KMS-11 (cell line): ENCODE measurements at regions not wholly inside any gene's neighbourhood (a gene's known extent, or its start where the extent isn't known, plus 50 kb on each side); places are given as distances from the start of the nearest gene placed in this dataset.

Source experiments
- H2AFZ ChIP-seq: fragments of 200-600 bp; sonication (generic); 2 replicates; pipeline ENCODE4 v1.6.1; 2016; ENCODE audit warnings: antibody characterized with exemption, mixed run types, low read depth
- H3K27ac ChIP-seq: fragments of 200-600 bp; sonication (generic); 2 replicates; pipeline ENCODE4 v1.6.1; 2016; ENCODE audit warnings: mild to moderate bottlenecking, mixed run types
- H3K27me3 ChIP-seq: fragments of 200-600 bp; sonication (generic); 2 replicates; pipeline ENCODE4 v1.6.1; 2017; ENCODE audit warnings: mild to moderate bottlenecking, low read depth, mixed run types, moderate library complexity; ENCODE audit not compliant: insufficient read depth
- H3K36me3 ChIP-seq: fragments of 200-600 bp; sonication (generic); 2 replicates; pipeline ENCODE4 v1.6.1; 2017; ENCODE audit warnings: mild to moderate bottlenecking, mixed run types; ENCODE audit not compliant: insufficient read depth
- H3K4me1 ChIP-seq: fragments of 200-600 bp; sonication (generic); 2 replicates; pipeline ENCODE4 v1.6.1; 2016; ENCODE audit warnings: mild to moderate bottlenecking, low read depth, mixed run types; ENCODE audit not compliant: poor library complexity, severe bottlenecking
- H3K4me2 ChIP-seq: fragments of 200-600 bp; sonication (generic); 2 replicates; pipeline ENCODE4 v1.7.0; 2016; ENCODE audit warnings: mild to moderate bottlenecking, mixed run types
- H3K4me3 ChIP-seq: fragments of 200-600 bp; sonication (generic); IDR thresholded peaks from 2 replicates; pipeline ENCODE4 v1.6.1; 2017; ENCODE audit warnings: low read depth, low read length, mixed read lengths; ENCODE audit not compliant: insufficient read depth
- H3K79me2 ChIP-seq: fragments of 200-600 bp; sonication (generic); 2 replicates; pipeline ENCODE4 v1.6.1; 2016; ENCODE audit warnings: low read depth, mixed run types; ENCODE audit not compliant: insufficient read depth
- H3K9ac ChIP-seq: fragments of 200-600 bp; sonication (generic); 2 replicates; pipeline ENCODE4 v1.6.1; 2016; ENCODE audit warnings: mild to moderate bottlenecking, mixed run types
- H4K20me1 ChIP-seq: fragments of 200-600 bp; sonication (generic); 2 replicates; pipeline ENCODE4 v1.6.1; 2016; ENCODE audit warnings: mild to moderate bottlenecking, mixed run types; ENCODE audit not compliant: insufficient read depth
- TF ChIP-seq, protein P1 (sequence below): fragments of 200-600 bp; sonication (generic); conservative IDR thresholded peaks from 2 replicates; pipeline ENCODE4 v1.6.1; 2017; ENCODE audit warnings: low read depth, mild to moderate bottlenecking, antibody characterized with exemption, low read length, moderate library complexity, mixed read lengths

GRCh38 chr5:105963696-105964255 lies 1707.0 kb downstream of the EFNA5 start:
- H3K9ac ChIP-seq: no peak overlapping the region
- H3K27me3 ChIP-seq: no peaks in the 10 kb centered on the region
- no peak overlapping the region for H3K27ac ChIP-seq
- TF ChIP-seq, protein P1, sequence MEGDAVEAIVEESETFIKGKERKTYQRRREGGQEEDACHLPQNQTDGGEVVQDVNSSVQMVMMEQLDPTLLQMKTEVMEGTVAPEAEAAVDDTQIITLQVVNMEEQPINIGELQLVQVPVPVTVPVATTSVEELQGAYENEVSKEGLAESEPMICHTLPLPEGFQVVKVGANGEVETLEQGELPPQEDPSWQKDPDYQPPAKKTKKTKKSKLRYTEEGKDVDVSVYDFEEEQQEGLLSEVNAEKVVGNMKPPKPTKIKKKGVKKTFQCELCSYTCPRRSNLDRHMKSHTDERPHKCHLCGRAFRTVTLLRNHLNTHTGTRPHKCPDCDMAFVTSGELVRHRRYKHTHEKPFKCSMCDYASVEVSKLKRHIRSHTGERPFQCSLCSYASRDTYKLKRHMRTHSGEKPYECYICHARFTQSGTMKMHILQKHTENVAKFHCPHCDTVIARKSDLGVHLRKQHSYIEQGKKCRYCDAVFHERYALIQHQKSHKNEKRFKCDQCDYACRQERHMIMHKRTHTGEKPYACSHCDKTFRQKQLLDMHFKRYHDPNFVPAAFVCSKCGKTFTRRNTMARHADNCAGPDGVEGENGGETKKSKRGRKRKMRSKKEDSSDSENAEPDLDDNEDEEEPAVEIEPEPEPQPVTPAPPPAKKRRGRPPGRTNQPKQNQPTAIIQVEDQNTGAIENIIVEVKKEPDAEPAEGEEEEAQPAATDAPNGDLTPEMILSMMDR: no peak
- H3K4me3 ChIP-seq: no peak overlapping the region
- H3K4me1 ChIP-seq: no peaks in the 10 kb centered on the region
- H4K20me1 ChIP-seq: no peaks in the 10 kb centered on the region
- H3K4me2 ChIP-seq: no peak overlapping the region
- H2AFZ ChIP-seq: no peak overlapping the region
- H3K79me2 ChIP-seq: no peaks in the 10 kb centered on the region
- H3K36me3 ChIP-seq: no peaks in the 10 kb centered on the region

DNA sequence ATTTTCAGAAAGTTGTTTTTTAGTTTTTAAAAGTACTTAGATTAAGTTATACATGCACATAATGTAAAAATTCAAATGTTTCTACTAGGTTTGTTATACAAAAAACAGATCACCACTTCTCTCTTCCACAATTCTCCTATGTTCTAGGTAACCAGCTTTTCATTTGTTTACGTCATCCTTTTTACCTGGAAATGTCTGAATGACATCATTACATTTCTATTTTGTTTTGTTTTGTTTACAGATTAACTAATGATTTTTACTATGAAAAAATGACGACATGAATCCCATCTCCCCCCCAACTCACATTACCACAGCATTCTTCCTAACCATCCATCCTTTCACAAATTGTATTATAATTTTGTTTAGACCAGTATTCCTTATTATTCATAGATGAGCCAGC lies 1709.2 kb downstream of the EFNA5 start:
- Histone ChIP-seq H3K79me2 (no peaks in the 10 kb centered on the region), H3K4me1 (no peaks in the 10 kb centered on the region), H3K36me3 (no peaks in the 10 kb centered on the region), H3K4me2 (no peak overlapping the region), H2AFZ (no peak overlapping the region), H4K20me1 (no peaks in the 10 kb centered on the region), H3K4me3 (no peak overlapping the region), H3K27ac (no peak overlapping the region), H3K9ac (no peak overlapping the region), H3K27me3 (no peaks in the 10 kb centered on the region)
- TF ChIP-seq, protein P1: no peak

- TF ChIP-seq, protein P1: no peak
- Histone ChIP-seq H3K27ac (no peak overlapping the region), H3K4me1 (no peaks in the 10 kb centered on the region), H3K36me3 (no peaks in the 10 kb centered on the region), H3K4me3 (no peak overlapping the region), H3K27me3 (no peaks in the 10 kb centered on the region), H3K4me2 (no peak overlapping the region), H3K9ac (no peak overlapping the region), H4K20me1 (no peaks in the 10 kb centered on the region), H2AFZ (no peak overlapping the region), H3K79me2 (no peaks in the 10 kb centered on the region)
These were observed 1714.1 kb downstream of the EFNA5 start for GRCh38 chr5:105956456-105957196.

DNA sequence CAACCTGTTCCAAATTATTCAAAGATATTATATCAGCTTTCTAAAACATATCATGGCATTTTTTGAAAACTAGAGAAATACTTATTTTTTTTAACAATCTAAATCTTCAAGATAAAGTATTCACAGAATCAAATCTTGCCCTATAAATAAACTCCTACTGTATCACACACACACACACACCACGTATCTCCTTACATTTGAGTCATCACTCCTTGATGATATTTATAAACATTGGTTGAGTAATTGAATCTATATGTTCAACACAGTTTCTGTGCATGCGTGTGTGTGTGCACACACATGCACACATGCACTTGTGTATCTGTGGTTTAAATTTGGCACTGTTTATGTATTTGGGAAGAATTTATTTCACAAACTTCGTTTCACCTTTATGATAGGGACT lies 1716.4 kb downstream of the EFNA5 start:
- Histone ChIP-seq H3K4me2 (no peak overlapping the region), H3K27me3 (no peaks in the 10 kb centered on the region), H3K36me3 (no peaks in the 10 kb centered on the region), H3K4me3 (no peak overlapping the region), H2AFZ (no peak overlapping the region), H3K9ac (no peak overlapping the region), H3K79me2 (no peaks in the 10 kb centered on the region), H3K27ac (no peak overlapping the region), H3K4me1 (no peaks in the 10 kb centered on the region), H4K20me1 (no peaks in the 10 kb centered on the region)
- TF ChIP-seq, protein P1: no peak
